Choroid plexus epithelial cell (primary cell): ENCODE measurements at regions not wholly inside any gene's neighbourhood (a gene's known extent, or its start where the extent isn't known, plus 50 kb on each side); places are given as distances from the start of the nearest gene placed in this dataset.

ENCODE experiments used
- DNase-seq: peaks from one replicate; pipeline ENCODE4 v3.0.0-alpha.2; 2010; ENCODE audit warnings: low read depth
- H3K4me3 ChIP-seq: 2 replicates; pipeline ENCODE4 v1.5.1; 2011; ENCODE audit warnings: low read depth, mild to moderate bottlenecking, control low read depth, low read length, moderate library complexity
- TF ChIP-seq, protein P1 (sequence below): conservative IDR thresholded peaks from 2 replicates; pipeline ENCODE4 v1.5.1; 2011; ENCODE audit warnings: low read depth, mild to moderate bottlenecking, control low read depth, inconsistent platforms, low read length, moderate library complexity

DNA sequence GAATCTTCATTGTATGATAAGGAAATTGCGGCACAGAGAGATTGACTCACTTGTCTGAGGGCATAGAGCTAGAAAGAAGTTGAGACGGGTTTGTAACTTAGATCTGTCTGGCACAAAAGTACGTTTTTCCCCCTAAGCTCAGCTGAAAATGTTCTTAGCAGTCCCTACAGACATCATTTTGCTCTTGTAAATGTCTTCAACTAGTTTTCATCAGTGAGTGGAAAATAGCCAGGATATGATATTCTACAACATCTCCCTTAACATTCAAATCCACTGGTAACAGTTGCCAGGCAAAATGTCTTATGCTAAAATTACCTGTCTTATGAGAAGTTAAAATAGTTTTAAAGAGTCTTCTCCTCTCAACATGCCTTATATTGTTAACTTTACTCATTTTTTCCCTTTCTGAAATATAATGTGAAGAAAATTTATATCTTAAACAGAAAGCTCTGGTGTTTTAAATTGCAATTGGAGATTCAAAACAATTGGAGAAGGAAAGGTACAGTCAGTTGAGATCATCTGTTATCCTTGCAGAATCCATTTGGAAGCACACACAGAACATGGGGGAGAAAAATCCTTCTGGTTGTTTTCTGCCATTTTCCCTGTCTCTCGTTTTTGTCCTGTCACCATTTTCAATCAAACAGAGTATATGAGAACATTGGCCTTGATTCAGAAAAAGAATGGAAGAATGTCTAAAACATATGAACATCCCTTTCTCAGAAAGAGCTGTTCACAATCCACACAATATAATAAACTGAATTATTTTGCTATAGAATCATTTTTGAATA is 255.0 kb downstream of the TRIB2 start:
- DNase-seq = no peak
- TF ChIP-seq, protein P1, sequence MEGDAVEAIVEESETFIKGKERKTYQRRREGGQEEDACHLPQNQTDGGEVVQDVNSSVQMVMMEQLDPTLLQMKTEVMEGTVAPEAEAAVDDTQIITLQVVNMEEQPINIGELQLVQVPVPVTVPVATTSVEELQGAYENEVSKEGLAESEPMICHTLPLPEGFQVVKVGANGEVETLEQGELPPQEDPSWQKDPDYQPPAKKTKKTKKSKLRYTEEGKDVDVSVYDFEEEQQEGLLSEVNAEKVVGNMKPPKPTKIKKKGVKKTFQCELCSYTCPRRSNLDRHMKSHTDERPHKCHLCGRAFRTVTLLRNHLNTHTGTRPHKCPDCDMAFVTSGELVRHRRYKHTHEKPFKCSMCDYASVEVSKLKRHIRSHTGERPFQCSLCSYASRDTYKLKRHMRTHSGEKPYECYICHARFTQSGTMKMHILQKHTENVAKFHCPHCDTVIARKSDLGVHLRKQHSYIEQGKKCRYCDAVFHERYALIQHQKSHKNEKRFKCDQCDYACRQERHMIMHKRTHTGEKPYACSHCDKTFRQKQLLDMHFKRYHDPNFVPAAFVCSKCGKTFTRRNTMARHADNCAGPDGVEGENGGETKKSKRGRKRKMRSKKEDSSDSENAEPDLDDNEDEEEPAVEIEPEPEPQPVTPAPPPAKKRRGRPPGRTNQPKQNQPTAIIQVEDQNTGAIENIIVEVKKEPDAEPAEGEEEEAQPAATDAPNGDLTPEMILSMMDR = no peak
- no peak overlapping the region for H3K4me3 ChIP-seq

DNA sequence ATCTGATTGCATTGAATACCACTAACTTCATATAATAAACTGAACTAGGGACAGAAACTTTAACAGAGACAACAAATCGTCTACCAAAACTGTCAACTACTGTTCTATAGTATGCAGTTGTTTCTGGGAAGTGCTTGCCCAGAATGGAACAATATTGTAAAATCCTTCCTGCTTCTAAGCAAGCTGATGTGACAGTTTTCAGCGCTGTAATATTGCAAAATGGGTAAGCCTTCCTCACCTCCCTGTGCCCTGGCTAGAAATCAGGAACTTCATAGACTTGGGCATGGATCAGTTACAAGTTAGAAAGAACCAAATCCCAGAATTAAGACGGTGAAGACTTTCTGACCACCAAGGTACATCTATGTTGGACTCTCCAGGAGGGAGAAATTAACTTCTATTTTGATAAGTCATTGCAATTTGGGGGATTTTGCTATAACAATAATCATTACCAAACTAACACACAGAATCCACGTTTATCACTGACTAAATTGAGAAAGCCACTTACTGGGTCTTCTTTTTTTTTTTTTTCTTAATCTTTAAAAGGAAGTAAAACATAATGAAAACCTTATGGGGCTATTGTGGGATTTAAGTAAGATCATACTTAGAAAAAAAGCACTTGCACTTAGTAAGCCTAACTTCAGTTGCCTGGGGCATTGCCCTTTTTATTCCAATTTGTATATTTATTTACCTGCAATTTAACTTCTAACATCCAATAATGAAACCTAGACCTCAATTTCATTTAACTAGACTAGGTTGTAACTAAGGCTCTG is 261.5 kb downstream of the TRIB2 start:
- TF ChIP-seq, protein P1 = no peak
- DNase-seq = no peak
- no peak overlapping the region for H3K4me3 ChIP-seq

DNA sequence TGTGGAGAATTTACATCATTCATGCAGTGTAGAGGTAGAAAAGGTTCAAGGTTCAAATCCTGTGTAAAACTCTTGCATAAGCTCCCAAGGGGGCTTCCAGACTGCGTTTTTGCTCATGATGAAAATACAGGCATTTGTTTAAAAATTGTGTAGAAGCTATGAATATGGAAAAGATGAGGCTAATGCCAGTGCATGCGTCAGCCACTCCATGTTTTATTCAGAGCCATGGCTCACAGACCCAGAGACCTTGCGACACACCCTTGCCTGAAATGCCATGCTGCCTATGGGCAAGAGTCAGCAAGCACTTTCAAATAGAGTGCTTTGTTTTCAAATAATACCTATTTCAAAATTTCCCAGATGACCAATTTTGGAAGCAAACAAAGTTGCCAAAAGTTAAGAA is 262.3 kb downstream of the TRIB2 start:
- TF ChIP-seq, protein P1 = no peak
- H3K4me3 ChIP-seq = no peak overlapping the region
- DNase-seq = no peak

DNA sequence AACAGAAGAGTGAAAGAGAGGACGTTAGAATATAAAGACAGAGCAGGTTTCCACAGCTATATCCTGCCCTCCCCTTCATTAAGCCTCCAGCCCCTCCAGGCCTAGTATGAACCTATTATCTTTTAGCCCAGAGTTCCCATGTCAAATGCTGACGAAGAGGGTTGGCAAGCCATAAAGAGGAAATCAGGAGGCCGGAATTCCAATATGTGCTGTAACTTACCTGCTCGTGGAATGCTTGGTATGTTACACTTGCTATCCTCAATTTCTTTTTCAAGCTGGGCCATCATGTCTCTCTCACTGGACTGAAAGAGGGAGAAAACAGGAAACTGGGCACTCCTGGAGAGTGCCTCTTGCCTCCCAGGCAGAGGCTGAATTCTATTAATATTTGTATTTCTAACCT is 264.1 kb downstream of the TRIB2 start:
- TF ChIP-seq, protein P1 = no peak

DNA sequence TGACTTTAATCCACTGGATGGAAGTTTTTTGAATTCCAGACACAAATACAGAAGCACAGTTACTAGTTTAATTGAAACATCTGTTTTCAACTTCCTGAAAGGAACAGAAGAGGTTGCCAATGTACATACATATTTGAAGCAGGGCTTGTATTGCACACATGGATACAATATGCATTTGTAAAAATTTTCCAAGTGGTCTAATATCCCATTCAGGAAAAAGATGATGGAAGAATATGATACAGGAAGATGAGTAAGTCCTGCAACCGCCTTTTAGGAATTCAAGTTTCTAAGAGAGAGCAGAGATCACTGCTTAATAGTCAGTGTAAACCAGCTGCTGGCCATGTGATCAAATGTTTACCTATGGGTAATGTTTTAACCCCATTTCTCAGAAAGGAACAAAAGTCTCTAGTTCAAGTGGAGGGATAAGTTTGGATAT is 265.4 kb downstream of the TRIB2 start:
- TF ChIP-seq, protein P1 = no peak
- no peak overlapping the region for H3K4me3 ChIP-seq
- DNase-seq = peak; percentile 21

More for the DNA sequence above, 264.1 kb downstream of the TRIB2 start:
- no peak for DNase-seq
- no peak overlapping the region for H3K4me3 ChIP-seq

DNA sequence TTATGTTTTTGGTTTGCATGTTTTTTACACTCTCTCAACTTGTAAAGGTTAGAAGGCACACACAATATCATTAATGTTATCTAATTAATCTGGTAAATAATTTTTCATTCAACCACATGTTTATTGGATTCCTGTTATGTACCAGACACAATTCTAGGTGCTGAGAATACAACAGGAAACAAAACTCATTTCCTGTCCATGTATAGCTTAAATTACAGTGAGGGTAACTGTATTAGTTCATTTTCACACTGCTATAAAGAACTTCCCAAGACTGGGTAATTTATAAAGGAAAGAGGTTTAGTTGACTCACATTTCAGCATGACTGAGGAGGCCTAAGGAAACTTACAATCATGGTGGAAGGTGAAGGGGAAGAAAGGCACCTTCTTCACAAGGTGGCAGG is 270.5 kb downstream of the TRIB2 start:
- TF ChIP-seq, protein P1 = no peak
- DNase-seq = no peak
- no peak overlapping the region for H3K4me3 ChIP-seq
